Mesenteric fat pad (tissue), 1 donor: ENCODE measurements at regions not wholly inside any gene's neighbourhood (a gene's known extent, or its start where the extent isn't known, plus 50 kb on each side); places are given as distances from the start of the nearest gene placed in this dataset.
"Not testable (repeated sequence)": the region's sequence is repeated elsewhere in the genome, so short reads cannot be mapped to it uniquely, and the experiment has no call there.

Experiments
- DNase-seq: peaks from one replicate; pipeline ENCODE4 v3.0.0-alpha.2; 2020; ENCODE audit warnings: low spot score
- donor health status: DM: yes; HTN: yes; CAD: no.

GRCh38 chr6:4224067-4224978 lies 88.9 kb upstream of the ECI2 start:
- DNase-seq = no peak

- DNase-seq = no peak
Observed at GRCh38 chr6:4220558-4220957, 85.2 kb upstream of the ECI2 start.

DNA sequence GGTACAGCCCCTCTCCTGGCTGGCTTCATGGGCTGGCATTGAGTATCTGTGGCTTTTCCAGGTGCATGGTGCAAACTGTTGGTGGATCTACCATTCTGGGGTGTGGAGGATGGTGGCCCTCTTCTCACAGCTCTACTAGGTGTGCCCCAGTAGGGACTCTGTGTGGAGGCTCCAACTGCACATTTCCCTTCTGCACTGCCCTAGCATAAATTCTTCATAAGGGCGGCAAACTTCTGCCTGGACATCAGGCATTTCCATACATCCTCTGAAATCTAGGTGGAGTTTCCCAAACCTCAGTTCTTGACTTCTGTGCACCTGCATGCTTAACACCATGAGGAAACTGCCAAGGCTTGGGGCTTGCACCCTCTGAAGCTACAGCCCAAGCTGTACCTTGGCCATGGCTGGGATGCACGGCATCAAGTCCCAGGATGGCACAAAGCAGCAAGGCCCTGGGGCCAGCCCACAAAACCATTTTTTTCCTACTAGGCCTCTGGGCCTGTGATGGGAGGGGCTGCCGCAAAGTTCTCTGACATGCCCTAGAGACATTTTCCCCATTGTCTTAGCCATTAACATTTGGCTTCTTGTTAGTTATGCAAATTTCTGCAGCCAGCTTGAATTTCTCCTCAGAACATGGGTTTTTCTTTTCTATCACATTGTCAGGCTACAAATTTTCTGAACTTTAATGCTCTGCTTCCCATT lies 83.4 kb upstream of the ECI2 start:
- not testable (repeated sequence) for DNase-seq

GRCh38 chr6:4212588-4212987 lies 77.2 kb upstream of the ECI2 start:
- DNase-seq = no peak

- DNase-seq = no peak
Observed at GRCh38 chr6:4210629-4211419, 75.4 kb upstream of the ECI2 start.

GRCh38 chr6:4209196-4209595 lies 73.8 kb upstream of the ECI2 start:
- DNase-seq = no peak

DNA sequence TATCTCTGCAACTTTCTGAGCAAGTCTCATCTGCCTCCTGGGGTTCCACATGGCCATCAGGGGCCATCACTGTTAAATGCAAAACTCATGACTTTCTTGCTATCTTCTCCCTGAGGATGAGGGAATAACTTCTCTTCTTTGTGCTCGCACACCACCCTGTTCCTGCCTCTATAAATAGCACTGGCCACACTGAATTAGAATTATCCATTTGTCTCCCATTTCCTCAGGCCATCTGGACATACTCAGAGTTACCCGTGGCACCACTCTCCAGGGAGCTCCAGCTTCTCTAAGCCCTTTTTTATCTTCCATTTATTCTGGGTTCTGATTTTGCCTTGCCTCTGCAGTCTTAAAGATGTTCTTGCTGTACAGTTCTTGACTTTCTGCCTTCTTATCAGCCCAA lies 72.8 kb upstream of the ECI2 start:
- no peak for DNase-seq

DNA sequence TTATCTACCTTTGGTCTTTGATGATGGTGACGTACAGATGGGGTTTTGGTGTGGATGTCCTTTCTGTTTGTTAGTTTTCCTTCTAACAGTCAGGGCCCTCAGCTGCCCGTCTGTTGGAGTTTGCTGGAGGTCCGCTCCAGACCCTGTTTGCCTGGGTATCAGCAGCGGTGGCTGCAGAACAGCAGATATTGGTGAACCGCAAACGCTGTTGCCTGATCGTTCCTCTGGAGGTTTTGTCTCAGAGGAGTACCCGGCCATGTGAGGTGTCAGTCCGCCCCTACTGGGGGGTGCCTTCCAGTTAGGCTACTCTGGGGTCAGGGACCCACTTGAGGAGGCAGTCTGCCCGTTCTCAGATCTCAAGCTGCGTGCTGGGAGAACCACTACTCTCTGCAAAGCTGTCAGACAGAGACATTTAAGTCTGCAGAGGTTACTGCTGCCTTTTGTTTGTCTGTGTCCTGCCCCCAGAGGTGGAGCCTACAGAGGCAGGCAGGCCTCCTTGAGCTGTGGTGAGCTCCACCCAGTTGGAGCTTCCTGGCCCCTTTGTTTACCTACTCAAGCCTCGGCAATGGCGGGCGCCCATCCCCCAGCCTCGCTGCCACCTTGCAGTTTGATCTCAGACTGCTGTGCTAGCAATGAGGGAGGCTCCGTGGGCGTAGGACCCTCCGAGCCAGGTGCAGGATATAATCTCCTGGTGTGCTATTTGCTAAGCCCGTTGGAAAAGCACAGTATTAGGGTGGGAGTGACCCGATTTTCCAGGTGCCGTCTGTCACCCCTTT lies 68.5 kb upstream of the ECI2 start:
- not testable (repeated sequence) for DNase-seq

GRCh38 chr6:4192627-4193026 lies 57.3 kb upstream of the ECI2 start:
- DNase-seq = no peak

GRCh38 chr6:4192173-4192572 lies 56.8 kb upstream of the ECI2 start:
- DNase-seq = no peak

DNA sequence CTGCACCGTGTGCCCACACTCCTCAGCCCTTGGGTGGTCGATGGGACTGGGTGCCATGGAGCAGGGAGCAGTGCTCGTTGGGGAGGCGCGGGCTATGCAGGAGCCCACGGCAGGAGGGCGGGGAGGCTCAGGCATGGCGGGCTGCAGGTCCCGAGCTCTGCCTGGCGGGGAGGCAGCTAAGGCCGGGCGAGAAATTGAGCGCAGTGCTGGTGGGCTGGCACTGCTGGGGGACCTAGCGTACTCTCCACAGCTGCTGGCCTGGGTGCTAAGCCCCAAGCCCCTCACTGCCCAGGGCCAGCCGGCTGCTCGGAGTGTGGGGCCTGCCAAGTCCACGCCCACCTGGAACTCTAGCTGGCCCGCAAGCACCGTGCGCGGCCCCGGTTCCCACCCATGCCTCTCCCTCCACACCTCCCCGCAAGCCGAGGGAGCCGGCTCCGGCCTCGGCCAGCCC lies 55.9 kb upstream of the ECI2 start:
- no peak for DNase-seq

GRCh38 chr6:4189249-4189648 lies 53.9 kb upstream of the ECI2 start:
- no peak for DNase-seq

DNA sequence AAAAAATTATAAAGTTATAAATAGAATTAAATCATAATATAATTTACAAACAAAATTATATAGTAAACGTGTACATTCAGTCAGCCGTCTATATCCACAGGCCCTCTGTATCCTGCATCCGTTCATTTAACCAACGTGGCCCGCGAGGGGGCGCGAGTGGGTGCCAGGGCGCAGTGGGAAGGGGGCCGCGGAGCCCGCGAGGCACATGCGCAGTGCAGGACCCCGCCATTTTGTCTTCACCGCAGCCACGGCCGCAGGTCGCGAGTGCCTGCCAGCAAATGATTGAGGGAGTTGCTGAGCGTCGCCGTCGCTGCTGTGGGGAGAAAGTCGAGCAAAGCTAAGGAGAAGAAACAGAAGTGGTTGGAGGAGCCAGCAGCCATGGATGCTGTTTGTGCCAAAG lies 53.4 kb upstream of the ECI2 start:
- DNase-seq = no peak

GRCh38 chr6:4187480-4187879 lies 52.1 kb upstream of the ECI2 start:
- DNase-seq = no peak

DNA sequence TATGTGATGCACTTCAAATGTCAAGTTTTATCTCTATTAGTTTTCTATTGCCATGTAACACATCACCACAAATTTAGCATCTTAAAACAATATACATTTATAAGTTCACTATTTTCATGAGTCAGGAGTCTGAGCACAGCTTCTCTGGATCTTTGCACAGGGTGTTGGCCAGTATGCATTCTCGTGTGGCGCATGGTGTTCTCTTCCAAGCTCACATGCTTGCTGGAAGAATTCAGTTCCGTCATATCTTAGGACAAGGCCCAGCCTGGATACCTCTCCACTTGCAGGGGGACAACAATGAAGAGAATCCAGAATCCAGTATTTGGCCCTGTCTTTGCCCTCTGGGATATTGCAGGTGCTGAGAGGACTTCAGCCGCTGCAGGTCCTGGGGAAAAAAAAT lies 51.0 kb upstream of the ECI2 start:
- DNase-seq = no peak

DNA sequence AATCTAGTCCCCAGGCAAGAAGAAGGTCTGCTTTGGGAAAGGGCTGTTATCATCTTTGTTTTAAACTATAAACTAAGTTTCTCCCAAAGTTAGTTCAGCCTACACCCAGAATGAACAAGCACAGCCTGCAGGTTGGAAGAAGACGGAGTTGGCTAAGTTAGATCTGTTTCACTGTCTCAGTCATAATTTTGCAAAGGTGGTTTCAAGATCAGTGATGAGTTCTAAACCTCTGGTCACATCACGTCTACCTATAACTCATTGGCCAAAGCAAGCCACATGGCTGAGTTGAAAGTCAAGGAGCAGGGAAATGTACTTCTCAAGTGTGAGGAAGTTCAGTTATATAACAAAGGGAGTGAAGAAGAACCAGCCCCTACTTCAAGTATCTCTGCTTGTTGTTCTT lies 50.5 kb upstream of the ECI2 start:
- no peak for DNase-seq

GRCh38 chr6:4185419-4185818 lies 50.0 kb upstream of the ECI2 start:
- no peak for DNase-seq
